Neural progenitor cell (in vitro differentiated cells): ENCODE measurements at regions not wholly inside any gene's neighbourhood (a gene's known extent, or its start where the extent isn't known, plus 50 kb on each side); places are given as distances from the start of the nearest gene placed in this dataset.

ENCODE experiments used
- EZH2 ChIP-seq: fragments of 200-600 bp; sonication (generic); IDR thresholded peaks from 2 replicates; pipeline ENCODE4 v1.6.1; 2017; ENCODE audit warnings: antibody characterized with exemption, mild to moderate bottlenecking, moderate library complexity
- EZH2phosphoT487 ChIP-seq: fragments of 200-600 bp; sonication (generic); IDR thresholded peaks from 2 replicates; pipeline ENCODE4 v1.6.1; 2017; ENCODE audit warnings: antibody characterized with exemption
- TF ChIP-seq, protein P1 (sequence below): fragments of 200-600 bp; sonication (generic); IDR thresholded peaks from 2 replicates; pipeline ENCODE4 v1.5.1; 2017; ENCODE audit warnings: antibody characterized with exemption, mild to moderate bottlenecking

DNA sequence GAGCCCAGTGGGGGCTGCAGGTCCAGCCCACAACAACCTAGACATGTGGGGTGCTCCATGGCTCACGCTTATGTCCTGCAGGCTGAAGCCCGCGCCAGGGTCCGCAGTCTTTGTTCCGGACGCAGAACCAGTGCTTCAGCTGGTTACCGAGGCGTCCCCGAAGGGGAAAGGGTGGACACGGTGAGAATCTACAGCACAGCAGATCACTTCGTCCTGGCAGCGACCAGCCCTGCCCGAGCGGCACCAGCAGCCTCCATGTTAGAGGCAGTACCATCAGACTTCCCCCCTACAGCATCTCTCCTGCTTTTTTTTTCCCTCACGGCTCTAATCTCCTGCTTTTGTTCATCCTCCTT, 1736.4 kb downstream of the TP53TG3F start:
- no peak for TF ChIP-seq EZH2
- TF ChIP-seq, protein P1, sequence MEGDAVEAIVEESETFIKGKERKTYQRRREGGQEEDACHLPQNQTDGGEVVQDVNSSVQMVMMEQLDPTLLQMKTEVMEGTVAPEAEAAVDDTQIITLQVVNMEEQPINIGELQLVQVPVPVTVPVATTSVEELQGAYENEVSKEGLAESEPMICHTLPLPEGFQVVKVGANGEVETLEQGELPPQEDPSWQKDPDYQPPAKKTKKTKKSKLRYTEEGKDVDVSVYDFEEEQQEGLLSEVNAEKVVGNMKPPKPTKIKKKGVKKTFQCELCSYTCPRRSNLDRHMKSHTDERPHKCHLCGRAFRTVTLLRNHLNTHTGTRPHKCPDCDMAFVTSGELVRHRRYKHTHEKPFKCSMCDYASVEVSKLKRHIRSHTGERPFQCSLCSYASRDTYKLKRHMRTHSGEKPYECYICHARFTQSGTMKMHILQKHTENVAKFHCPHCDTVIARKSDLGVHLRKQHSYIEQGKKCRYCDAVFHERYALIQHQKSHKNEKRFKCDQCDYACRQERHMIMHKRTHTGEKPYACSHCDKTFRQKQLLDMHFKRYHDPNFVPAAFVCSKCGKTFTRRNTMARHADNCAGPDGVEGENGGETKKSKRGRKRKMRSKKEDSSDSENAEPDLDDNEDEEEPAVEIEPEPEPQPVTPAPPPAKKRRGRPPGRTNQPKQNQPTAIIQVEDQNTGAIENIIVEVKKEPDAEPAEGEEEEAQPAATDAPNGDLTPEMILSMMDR, result no peak
- TF ChIP-seq EZH2phosphoT487, result no peak
